ENCODE measurements at regions not wholly inside any gene's neighbourhood (a gene's known extent, or its start where the extent isn't known, plus 50 kb on each side); places are given as distances from the start of the nearest gene placed in this dataset.

- Mint-ChIP-seq H3K4me1 (ENCODE audit: low read depth) (no peaks in the 10 kb centered on the region), H3K9me3 (peaks cover 24% of the 10 kb centered on the region), H3K36me3 (ENCODE audit: low read depth) (peaks cover 1% of the 10 kb centered on the region; the same call in 1 of the 2 replicates), H3K27me3 (ENCODE audit: insufficient read depth) (no peaks in the 10 kb centered on the region), H3K27ac (no peak overlapping the region), H3K4me3 (no peak overlapping the region)
- no peak for DNase-seq
- TF ChIP-seq CTCF (IDR thresholded peaks at IDR 0.05) = no peak
Observed at GRCh38 chr4:96326846-96327245, 487.0 kb downstream of the PDHA2 start.

- H3K4me1 Mint-ChIP-seq (ENCODE audit: low read depth) = no peaks in the 10 kb centered on the region
- TF ChIP-seq CTCF (IDR thresholded peaks at IDR 0.05) = no peak
- no peaks in the 10 kb centered on the region for H3K36me3 Mint-ChIP-seq (ENCODE audit: low read depth)
- peaks cover 32% of the 10 kb centered on the region for H3K9me3 Mint-ChIP-seq
- H3K27me3 Mint-ChIP-seq (ENCODE audit: insufficient read depth) = no peaks in the 10 kb centered on the region
- no peak for DNase-seq
- no peak overlapping the region for H3K4me3 Mint-ChIP-seq
- no peak overlapping the region for H3K27ac Mint-ChIP-seq
Observed at GRCh38 chr4:96342196-96342595, 502.3 kb downstream of the PDHA2 start.

GRCh38 chr4:96342790-96343455, 503.0 kb downstream of the PDHA2 start:
- Mint-ChIP-seq H3K4me1 (ENCODE audit: low read depth) (no peaks in the 10 kb centered on the region), H3K4me3 (no peak overlapping the region), H3K27ac (no peak overlapping the region), H3K27me3 (ENCODE audit: insufficient read depth) (no peaks in the 10 kb centered on the region), H3K36me3 (ENCODE audit: low read depth) (no peaks in the 10 kb centered on the region), H3K9me3 (peaks cover 39% of the 10 kb centered on the region)
- DNase-seq = no peak
- no peak for TF ChIP-seq CTCF (IDR thresholded peaks at IDR 0.05)

GRCh38 chr4:96343836-96344235, 503.9 kb downstream of the PDHA2 start:
- Mint-ChIP-seq H3K27ac (no peak overlapping the region), H3K36me3 (ENCODE audit: low read depth) (no peaks in the 10 kb centered on the region), H3K27me3 (ENCODE audit: insufficient read depth) (no peaks in the 10 kb centered on the region), H3K4me3 (no peak overlapping the region), H3K9me3 (peaks cover 48% of the 10 kb centered on the region), H3K4me1 (ENCODE audit: low read depth) (no peaks in the 10 kb centered on the region)
- TF ChIP-seq CTCF (IDR thresholded peaks at IDR 0.05) = no peak
- no peak for DNase-seq

GRCh38 chr4:96347582-96347981, 507.7 kb downstream of the PDHA2 start:
- no peak overlapping the region for H3K4me3 Mint-ChIP-seq
- no peak for DNase-seq
- TF ChIP-seq CTCF (IDR thresholded peaks at IDR 0.05) = no peak
- peaks cover 48% of the 10 kb centered on the region for H3K9me3 Mint-ChIP-seq
- no peaks in the 10 kb centered on the region for H3K27me3 Mint-ChIP-seq (ENCODE audit: insufficient read depth)
- no peaks in the 10 kb centered on the region; the same call in 1 of the 2 replicates for H3K36me3 Mint-ChIP-seq (ENCODE audit: low read depth)
- no peak overlapping the region for H3K27ac Mint-ChIP-seq
- H3K4me1 Mint-ChIP-seq (ENCODE audit: low read depth) = no peaks in the 10 kb centered on the region
